Common myeloid progenitor, CD34-positive (primary cell): ENCODE measurements at regions not wholly inside any gene's neighbourhood (a gene's known extent, or its start where the extent isn't known, plus 50 kb on each side); places are given as distances from the start of the nearest gene placed in this dataset.

Experiments used
- CTCF ChIA-PET: fragments of 350-600 bp; sonication (Branson Sonifier 250); formaldehyde crosslinking; loops from one replicate; lab custom pipeline; 2021; ENCODE audit warnings: antibody characterized with exemption; lab: Charles Lee
- POLR2A ChIA-PET: fragments of 350-600 bp; sonication (Branson Sonifier 250); formaldehyde crosslinking; loops from one replicate; lab custom pipeline; 2021; ENCODE audit warnings: antibody characterized with exemption; lab: Charles Lee
- DNase-seq, 3 donors: peaks; one replicate each; pipeline versions ENCODE4 v3.0.0 to v3.0.0-alpha.2; 2013
- H3K27ac ChIP-seq, 2 experiments: 1 replicate in 1 of 2; 2 replicates in 1 of 2; pipeline ENCODE4 v1.7.0; 2013; ENCODE audit warnings: inconsistent platforms in 2 of 2, low read length in 2 of 2, mild to moderate bottlenecking in 2 of 2, low read depth in 1 of 2, moderate library complexity in 1 of 2; ENCODE audit not compliant: severe bottlenecking in 2 of 2, insufficient read depth in 1 of 2, poor library complexity in 1 of 2
- H3K27me3 ChIP-seq, 5 experiments: replicated peaks in 2 of 5; 1 replicate in 3 of 5; 2 replicates in 2 of 5; pipeline versions ENCODE4 v1.6.1 to v1.7.0; 2013; ENCODE audit warnings: low read length in 4 of 5, mild to moderate bottlenecking in 2 of 5, moderate library complexity in 2 of 5, inconsistent platforms in 1 of 5; ENCODE audit not compliant: insufficient read depth in 5 of 5, control insufficient read depth in 4 of 5
- H3K36me3 ChIP-seq, 4 experiments: 1 replicate in 2 of 4; 2 replicates in 2 of 4; pipeline versions ENCODE4 v1.6.1 to v1.7.0; 2013; ENCODE audit warnings: low read length in 3 of 4, control low read depth in 1 of 4, mild to moderate bottlenecking in 1 of 4; ENCODE audit not compliant: control insufficient read depth in 4 of 4, insufficient read depth in 4 of 4
- H3K4me1 ChIP-seq, 4 experiments: 1 replicate in 3 of 4; 2 replicates in 1 of 4; pipeline versions ENCODE4 v1.6.1 to v1.7.1; 2013; ENCODE audit warnings: low read length in 3 of 4, mild to moderate bottlenecking in 3 of 4, control low read depth in 1 of 4, inconsistent platforms in 1 of 4, moderate library complexity in 1 of 4; ENCODE audit not compliant: control insufficient read depth in 4 of 4, insufficient read depth in 4 of 4; ENCODE audit errors: control extremely low read depth in 1 of 4
- H3K4me3 ChIP-seq, 7 experiments: 1 replicate in 4 of 7; 2 replicates in 3 of 7; pipeline versions ENCODE4 v1.5.1 to v1.7.0; 2013; ENCODE audit warnings: mild to moderate bottlenecking in 7 of 7, low read length in 6 of 7, moderate library complexity in 6 of 7, inconsistent platforms in 2 of 7, low read depth in 2 of 7, control low read depth in 1 of 7; ENCODE audit not compliant: insufficient read depth in 4 of 7, control insufficient read depth in 1 of 7; ENCODE audit errors: extremely low read depth in 1 of 7
- H3K9me3 ChIP-seq, 5 experiments: 1 replicate in 4 of 5; 2 replicates in 1 of 5; pipeline versions ENCODE4 v1.6.1 to v1.7.1; 2013; ENCODE audit warnings: low read length in 4 of 5, mild to moderate bottlenecking in 2 of 5, inconsistent platforms in 1 of 5, low read depth in 1 of 5, moderate library complexity in 1 of 5; ENCODE audit not compliant: control insufficient read depth in 4 of 5, insufficient read depth in 2 of 5; ENCODE audit errors: control extremely low read depth in 1 of 5
- WGBS: methylation state at CpG from one replicate; pipeline ENCODE4 v1.1.5; 2013; ENCODE audit not compliant: insufficient coverage; 5-methylcytosine and 5-hydroxymethylcytosine counted together

- POLR2A ChIA-PET = no interaction called here
Measured at GRCh38 chr12:23230899-23231298, 605.9 kb downstream of the ETNK1 start.

GRCh38 chr12:23236066-23236780 lies 611.3 kb downstream of the ETNK1 start:
- no peaks in the 10 kb centered on the region for H3K9me3 ChIP-seq
- no peak overlapping the region for H3K27ac ChIP-seq
- no peaks in the 10 kb centered on the region for H3K36me3 ChIP-seq
- 97% methylated on average over 5 of the region's 7 CpGs for WGBS
- H3K4me3 ChIP-seq = no peak overlapping the region
- H3K4me1 ChIP-seq = no peaks in the 10 kb centered on the region
- ChIA-PET CTCF (interaction anchor here (0.9 kb wide), 1 partner anchor 32 kb away, joined by 3 read pairs; no protein-coding TSS in a partner anchor), POLR2A (no interaction called here)
- H3K27me3 ChIP-seq = peaks cover 0 to 2% (median 0%) of the 10 kb centered on the region in 5 experiments
- DNase-seq = no peak

More at GRCh38 chr12:23230899-23231298, 605.9 kb downstream of the ETNK1 start:
- CTCF ChIA-PET = no interaction called here
- H3K27me3 ChIP-seq = no peaks in the 10 kb centered on the region
- no peaks in the 10 kb centered on the region for H3K4me1 ChIP-seq
- no peak for DNase-seq
- no peaks in the 10 kb centered on the region for H3K36me3 ChIP-seq
- H3K27ac ChIP-seq = no peak overlapping the region
- 100% methylated on average over 1 of the region's 2 CpGs for WGBS
- H3K4me3 ChIP-seq = no peak overlapping the region
- H3K9me3 ChIP-seq = no peaks in the 10 kb centered on the region

- H3K27ac ChIP-seq = no peak overlapping the region
- H3K4me1 ChIP-seq = no peaks in the 10 kb centered on the region
- POLR2A ChIA-PET = no interaction called here
- no peak overlapping the region for H3K4me3 ChIP-seq
- peaks cover 0 to 2% (median 0%) of the 10 kb centered on the region in 5 experiments for H3K27me3 ChIP-seq
- no CpG with 5 or more reads among the region's 1 CpG for WGBS
- H3K9me3 ChIP-seq = no peaks in the 10 kb centered on the region
- H3K36me3 ChIP-seq = no peaks in the 10 kb centered on the region
- no peak for DNase-seq
- CTCF ChIA-PET = interaction anchor here (0.9 kb wide), 1 partner anchor 33 kb away, joined by 3 read pairs; no protein-coding TSS in a partner anchor
Measured at GRCh38 chr12:23236811-23237210, 611.8 kb downstream of the ETNK1 start.

- 100% methylated on average over 1 of the region's 3 CpGs for WGBS
- no peak for DNase-seq
- Histone ChIP-seq H3K4me3 (no peak overlapping the region), H3K27ac (no peak overlapping the region), H3K4me1 (no peaks in the 10 kb centered on the region), H3K36me3 (no peaks in the 10 kb centered on the region), H3K27me3 (peaks cover 0 to 2% (median 0%) of the 10 kb centered on the region in 5 experiments), H3K9me3 (no peaks in the 10 kb centered on the region)
- POLR2A ChIA-PET = no interaction called here
- CTCF ChIA-PET = no interaction called here
Measured at GRCh38 chr12:23238190-23238589, 613.2 kb downstream of the ETNK1 start.

GRCh38 chr12:23238957-23239356 lies 614.0 kb downstream of the ETNK1 start:
- no peak for DNase-seq
- no peak overlapping the region for H3K4me3 ChIP-seq
- H3K27ac ChIP-seq = no peak overlapping the region
- ChIA-PET CTCF (no interaction called here), POLR2A (no interaction called here)
- no peaks in the 10 kb centered on the region for H3K4me1 ChIP-seq
- H3K9me3 ChIP-seq = no peaks in the 10 kb centered on the region
- H3K27me3 ChIP-seq = peaks cover 0 to 2% (median 0%) of the 10 kb centered on the region in 5 experiments
- no peaks in the 10 kb centered on the region for H3K36me3 ChIP-seq

- no peaks in the 10 kb centered on the region for H3K4me1 ChIP-seq
- CTCF ChIA-PET = no interaction called here
- no peak overlapping the region for H3K4me3 ChIP-seq
- POLR2A ChIA-PET = no interaction called here
- no peak overlapping the region for H3K27ac ChIP-seq
- H3K9me3 ChIP-seq = no peaks in the 10 kb centered on the region
- WGBS = 79% methylated on average over 2 of the region's 2 CpGs
- DNase-seq = no peak
- H3K27me3 ChIP-seq = no peaks in the 10 kb centered on the region
- no peaks in the 10 kb centered on the region for H3K36me3 ChIP-seq
Measured at GRCh38 chr12:23245186-23245585, 620.2 kb downstream of the ETNK1 start.

GRCh38 chr12:23253191-23253590 lies 628.2 kb downstream of the ETNK1 start:
- no peaks in the 10 kb centered on the region for H3K27me3 ChIP-seq
- no peak for DNase-seq
- H3K9me3 ChIP-seq = no peaks in the 10 kb centered on the region
- H3K27ac ChIP-seq = no peak overlapping the region
- no peaks in the 10 kb centered on the region for H3K4me1 ChIP-seq
- ChIA-PET CTCF (no interaction called here), POLR2A (no interaction called here)
- 87% methylated on average over 4 of the region's 4 CpGs for WGBS
- no peaks in the 10 kb centered on the region for H3K36me3 ChIP-seq
- H3K4me3 ChIP-seq = no peak overlapping the region
